ENCODE measurements at regions not wholly inside any gene's neighbourhood (a gene's known extent, or its start where the extent isn't known, plus 50 kb on each side); places are given as distances from the start of the nearest gene placed in this dataset.

DNA sequence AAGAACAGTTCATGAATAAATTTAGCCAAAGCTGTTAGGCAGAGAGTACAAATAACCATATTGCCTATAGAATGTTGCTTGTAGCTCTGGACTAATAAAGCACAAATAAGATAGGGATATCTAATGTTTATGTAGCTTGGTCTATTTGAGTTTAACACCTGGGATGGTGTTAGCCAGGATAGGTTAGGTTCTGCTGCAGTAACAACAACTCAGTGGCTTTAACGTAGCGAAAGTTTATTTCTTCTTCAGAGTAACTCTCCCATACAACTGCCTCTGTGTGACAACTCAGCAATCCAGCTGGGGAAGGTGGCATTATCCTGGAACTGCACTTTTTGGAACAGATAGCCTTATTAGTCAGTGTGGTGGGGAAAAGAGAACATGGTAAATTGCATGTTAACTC is 52.2 kb upstream of the STEAP4 start:
- TF ChIP-seq, protein P1, sequence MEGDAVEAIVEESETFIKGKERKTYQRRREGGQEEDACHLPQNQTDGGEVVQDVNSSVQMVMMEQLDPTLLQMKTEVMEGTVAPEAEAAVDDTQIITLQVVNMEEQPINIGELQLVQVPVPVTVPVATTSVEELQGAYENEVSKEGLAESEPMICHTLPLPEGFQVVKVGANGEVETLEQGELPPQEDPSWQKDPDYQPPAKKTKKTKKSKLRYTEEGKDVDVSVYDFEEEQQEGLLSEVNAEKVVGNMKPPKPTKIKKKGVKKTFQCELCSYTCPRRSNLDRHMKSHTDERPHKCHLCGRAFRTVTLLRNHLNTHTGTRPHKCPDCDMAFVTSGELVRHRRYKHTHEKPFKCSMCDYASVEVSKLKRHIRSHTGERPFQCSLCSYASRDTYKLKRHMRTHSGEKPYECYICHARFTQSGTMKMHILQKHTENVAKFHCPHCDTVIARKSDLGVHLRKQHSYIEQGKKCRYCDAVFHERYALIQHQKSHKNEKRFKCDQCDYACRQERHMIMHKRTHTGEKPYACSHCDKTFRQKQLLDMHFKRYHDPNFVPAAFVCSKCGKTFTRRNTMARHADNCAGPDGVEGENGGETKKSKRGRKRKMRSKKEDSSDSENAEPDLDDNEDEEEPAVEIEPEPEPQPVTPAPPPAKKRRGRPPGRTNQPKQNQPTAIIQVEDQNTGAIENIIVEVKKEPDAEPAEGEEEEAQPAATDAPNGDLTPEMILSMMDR (IDR thresholded peaks at IDR 0.05; ENCODE audit: low read depth, low read length): no peak
- TF ChIP-seq POLR2A (IDR thresholded peaks at IDR 0.05; ENCODE audit: extremely low read depth, insufficient read length): no peak
- TF ChIP-seq, protein P2, sequence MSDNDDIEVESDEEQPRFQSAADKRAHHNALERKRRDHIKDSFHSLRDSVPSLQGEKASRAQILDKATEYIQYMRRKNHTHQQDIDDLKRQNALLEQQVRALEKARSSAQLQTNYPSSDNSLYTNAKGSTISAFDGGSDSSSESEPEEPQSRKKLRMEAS (IDR thresholded peaks at IDR 0.05; ENCODE audit: low read depth, low read length): no peak
- TF ChIP-seq MYC (IDR thresholded peaks at IDR 0.05; ENCODE audit: low read depth, low read length): no peak
